AG09319 (cell line): ENCODE measurements at regions not wholly inside any gene's neighbourhood (a gene's known extent, or its start where the extent isn't known, plus 50 kb on each side); places are given as distances from the start of the nearest gene placed in this dataset.
"Not testable (repeated sequence)": the region's sequence is repeated elsewhere in the genome, so short reads cannot be mapped to it uniquely, and the experiment has no call there.

Experiments used
- DNase-seq: peaks from one replicate; pipeline ENCODE4 v3.0.0-alpha.2; 2010; ENCODE audit warnings: low read depth; ENCODE audit errors: extremely low read depth

DNA sequence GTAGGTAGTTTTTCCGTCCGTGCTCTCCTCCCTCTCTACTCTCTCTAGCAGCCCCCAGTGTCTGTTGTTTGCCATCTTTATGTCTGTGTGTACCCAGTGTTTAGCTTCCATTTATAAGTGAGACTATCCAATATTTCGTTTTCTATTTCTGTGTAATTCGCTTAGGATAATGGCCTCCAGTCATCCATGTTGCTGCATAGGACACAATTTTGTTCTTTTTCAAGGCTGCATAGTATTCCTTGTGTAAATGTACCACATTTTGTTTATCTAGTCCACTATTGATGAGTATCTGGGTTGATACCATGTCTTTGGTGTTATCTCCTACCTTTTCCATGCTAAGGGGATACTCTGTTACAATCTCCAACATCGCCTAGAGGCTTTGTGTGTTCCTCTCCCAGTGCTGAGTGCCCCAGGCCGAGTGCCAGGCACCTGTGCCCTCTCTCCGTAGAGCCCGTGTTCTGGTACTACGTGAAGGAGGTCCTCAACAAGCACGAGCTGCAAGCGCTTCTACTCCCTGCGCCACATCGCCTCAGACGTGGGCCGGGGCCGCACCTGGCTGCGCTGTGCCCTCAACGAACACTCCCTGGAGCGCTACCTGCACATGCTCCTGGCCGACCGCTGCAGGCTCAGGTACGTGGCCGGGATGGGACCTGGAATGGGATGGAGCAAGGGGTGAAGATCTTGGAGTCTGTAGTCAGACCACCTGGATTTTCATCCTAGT lies 51.0 kb downstream of the NPIPB11 start:
- not testable (repeated sequence) for DNase-seq

DNA sequence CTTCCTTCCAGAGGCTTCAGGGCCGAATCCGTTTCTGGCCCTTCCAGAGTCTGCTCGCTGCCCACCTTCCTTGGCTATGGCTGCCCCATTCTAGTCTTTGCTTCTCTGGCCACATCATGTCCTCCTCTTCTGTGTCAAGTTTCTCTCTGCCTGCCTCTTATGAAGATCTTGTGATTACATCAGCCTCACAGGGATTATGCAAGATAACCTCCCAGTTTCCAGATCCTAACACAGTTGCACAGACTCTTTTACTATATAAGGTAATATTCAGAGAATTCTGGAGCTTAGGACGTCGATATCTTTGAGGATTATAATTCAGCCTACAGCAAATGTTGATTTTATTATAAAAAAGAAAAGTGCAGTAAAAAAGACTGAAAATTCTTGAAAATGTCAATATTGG lies 52.1 kb downstream of the NPIPB11 start:
- not testable (repeated sequence) for DNase-seq

DNA sequence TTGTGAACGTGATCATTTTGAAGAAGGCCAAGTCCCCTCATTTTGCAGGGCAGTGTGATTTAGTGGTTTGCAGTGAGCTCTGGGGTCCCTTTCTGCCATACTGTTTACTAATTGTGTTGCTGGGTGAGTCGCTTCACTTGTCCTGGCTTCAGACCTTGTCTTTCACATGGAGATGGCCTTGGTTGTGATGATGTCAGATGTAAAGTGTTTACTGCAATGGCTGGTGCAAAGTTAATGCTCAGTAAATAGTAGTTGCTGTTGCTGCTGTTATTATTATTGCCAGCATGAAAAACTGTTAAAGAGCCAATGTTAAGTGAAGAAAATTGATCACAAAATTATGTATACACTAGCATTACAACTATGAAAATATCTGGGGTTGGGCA lies 53.9 kb downstream of the NPIPB11 start:
- DNase-seq = not testable (repeated sequence)

DNA sequence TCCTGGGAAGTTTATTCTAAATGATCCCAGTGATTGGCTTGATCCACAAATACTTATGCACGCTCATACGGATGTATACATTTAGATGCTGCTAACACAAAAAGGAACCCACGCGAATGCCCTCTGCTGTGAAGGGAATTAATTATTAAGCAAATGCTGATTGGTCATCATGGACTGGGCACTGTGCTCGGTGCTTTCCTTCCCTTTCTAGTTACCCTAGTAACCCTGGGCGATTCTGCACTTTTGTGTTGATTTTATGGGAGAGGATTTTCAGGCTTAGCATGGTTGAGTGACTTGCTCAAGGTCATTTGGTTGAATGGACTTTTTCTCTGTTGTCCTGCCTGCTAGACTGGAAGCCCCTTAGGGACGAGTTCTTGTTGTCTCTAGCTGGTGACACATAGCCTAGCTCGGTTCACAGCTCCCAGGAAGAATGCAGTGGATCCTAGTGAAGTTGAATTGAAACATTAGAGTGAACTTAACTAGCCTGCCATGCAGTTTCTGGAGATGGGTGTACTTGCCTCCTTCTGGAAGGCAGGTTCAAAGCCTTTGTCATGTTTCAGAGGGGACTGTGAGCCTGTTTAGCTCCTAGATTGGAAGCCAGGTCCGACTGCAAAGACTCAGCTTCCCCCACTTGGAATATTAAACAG lies 54.4 kb downstream of the NPIPB11 start:
- DNase-seq = not testable (repeated sequence)

DNA sequence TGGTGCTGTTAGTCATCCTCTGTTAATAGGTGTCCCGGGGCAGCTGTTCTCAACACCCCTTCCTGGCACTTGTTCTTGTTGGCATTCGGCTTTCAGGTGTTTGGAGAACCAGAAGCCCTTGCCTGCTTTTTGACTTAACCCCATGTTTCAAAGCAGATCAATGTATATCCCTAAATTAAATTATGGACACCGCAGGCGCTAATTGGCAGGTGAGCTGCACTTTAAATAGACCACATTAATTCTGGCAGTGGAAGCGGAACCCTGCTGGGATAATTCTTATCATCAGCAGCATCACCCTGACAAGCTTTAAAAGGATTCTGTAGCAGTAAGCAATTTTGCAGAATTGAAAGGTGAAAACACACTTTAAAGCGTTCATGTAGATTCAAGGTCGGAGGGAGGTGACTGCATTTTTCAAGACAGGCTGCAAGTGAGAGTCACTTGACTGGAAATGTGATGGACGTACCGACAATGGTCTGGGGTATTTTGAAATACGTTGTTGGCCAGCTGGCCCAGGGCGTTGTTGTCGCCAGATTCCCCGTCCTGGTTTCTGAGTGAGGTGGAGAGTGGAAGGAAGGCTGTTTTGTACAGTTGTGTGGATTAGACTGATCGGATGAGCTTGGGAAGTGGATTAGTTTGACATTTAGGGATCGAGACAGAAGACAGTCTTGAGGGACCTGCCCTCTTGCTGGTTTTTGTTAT lies 55.1 kb downstream of the NPIPB11 start:
- not testable (repeated sequence) for DNase-seq

DNA sequence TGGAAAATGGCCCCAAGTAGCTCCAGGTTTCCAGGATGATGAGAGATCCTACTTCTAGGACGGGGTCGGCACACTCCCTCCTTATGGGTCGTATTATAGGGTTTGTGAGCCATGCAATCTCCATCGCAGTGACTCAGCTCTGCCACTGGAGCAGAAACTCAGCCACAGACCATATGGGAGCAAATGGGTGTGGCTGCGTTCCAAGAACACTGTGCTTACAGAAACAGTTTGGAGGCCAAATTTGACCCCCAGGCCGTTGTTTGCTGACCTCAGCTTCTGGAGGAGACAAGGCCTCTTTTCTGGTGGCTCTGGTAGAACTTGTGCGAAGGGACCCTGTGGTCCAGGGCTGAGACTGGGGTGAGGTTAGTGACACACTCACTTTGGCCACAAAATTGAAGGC lies 56.5 kb downstream of the NPIPB11 start:
- DNase-seq = peak; percentile 78

DNA sequence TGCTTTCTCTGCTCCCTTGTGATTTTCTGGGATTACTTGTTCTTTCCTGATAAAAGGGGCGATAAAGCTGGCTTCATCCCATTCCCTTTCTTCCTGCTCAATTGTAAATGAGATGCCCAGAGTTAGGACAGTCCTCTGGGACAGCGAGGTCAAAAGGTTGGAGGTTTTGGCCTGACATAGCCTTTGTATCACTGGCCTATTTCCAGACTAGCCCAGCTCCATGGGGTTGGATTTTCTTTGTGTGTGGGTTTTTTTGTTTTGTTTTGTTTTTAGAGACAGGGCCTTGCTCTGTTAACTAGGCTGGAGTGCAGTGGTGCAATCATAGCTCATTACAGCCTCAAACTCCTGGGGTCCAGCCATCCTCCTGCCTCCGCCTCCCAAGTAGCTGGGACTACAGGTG lies 57.8 kb downstream of the NPIPB11 start:
- DNase-seq = not testable (repeated sequence)

DNA sequence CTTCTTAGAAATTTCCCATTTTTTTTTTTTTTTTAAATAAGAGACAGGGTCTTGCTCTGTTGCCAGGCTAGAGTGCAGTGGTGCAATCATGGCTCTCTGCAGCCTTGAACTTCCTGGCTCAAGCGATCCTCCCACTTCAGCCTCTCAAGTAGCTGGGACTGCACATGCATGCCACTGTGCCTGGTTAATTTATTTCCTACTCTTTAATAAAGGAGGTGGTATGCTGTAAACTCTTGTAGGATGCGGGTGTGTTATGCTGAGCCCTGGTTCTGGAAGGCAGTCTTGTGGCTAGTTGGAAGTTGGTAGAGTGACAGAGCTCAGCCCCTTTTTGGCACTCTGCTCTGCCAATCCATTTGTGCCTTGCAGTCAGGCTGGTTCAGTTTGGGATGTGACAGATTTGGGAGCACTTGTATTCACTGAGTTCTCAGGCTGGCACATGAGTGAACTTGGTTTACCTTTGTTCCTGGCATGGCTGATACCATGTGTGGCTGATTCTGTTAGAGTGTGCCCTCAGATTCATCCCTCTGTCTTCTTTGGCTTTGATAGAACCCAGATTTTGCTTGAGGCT lies 58.3 kb downstream of the NPIPB11 start:
- not testable (repeated sequence) for DNase-seq

DNA sequence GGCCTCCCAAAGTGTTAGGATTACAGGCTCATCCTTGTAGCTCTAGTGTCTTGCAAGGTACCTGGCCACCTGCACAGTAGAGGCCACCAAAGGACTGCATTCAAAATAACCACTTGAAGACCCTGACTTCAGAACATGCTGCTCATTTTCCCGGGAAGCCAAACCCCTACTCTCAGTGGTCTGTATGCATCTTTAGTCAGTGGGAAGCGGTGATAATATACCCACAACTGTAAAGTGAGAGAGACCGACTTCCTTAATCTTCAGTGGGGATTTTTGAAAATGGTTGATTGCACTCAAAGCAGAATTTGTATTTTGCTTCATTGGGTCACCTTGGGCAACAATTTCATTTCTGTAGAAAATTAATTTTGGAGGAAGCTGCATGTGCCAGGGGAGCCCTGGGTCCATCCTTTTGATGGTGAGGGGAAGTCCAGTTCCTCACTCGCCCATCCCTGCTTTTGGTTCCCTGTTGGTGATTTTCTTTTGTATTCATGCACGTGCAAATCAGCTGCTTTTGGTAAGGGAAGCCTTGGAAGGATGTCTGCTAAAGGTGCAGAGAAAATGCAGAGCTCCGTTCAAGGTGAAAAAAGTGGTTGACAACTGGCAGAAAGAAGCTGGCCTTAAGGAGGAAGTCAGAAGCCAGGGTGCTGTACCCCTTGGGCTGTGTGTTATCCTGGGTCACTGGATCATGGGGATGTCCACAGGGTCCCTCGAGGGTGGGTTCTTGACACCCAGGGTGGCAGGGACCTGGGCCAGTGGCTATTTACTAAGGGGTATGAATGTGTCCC lies 59.5 kb downstream of the NPIPB11 start:
- DNase-seq = not testable (repeated sequence)

DNA sequence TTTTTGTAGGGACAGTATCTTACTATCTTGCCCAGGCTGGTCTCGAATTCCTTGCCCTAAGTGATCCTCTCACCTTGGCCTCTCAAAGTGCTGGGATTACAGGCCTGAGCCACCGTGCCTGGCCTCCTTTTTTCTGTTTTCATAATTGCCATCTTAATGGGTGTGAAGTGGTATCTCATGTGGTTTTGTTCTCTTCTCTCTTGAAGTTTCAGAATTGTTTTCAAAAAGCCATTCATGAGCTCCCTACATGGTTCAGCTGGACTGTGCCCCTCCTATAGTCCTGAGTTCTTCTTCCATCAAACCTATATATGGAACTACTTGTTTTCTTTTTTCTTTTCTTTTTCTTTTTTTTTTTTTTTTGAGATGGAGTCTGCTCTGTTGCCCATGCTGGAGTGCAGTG lies 60.3 kb downstream of the NPIPB11 start:
- not testable (repeated sequence) for DNase-seq

DNA sequence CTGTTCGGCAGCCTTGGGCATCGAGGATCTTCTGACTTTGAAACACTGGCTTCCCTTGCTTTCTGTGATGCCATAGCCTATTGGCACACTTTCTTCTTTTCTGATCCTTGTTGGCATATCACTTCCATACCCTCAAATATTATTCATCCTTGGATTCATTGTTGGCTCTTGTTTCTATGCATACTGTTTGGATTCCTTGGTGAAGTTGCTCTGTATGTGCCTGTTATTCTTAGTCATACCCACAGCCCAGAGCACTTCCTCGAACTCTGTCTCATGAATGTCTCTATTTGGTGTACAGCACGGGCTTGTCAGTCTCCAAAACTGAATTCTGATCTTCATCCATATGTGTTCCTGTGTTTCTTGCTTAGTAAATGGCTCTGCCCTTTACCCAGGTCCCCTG lies 63.6 kb downstream of the NPIPB11 start:
- DNase-seq = not testable (repeated sequence)

DNA sequence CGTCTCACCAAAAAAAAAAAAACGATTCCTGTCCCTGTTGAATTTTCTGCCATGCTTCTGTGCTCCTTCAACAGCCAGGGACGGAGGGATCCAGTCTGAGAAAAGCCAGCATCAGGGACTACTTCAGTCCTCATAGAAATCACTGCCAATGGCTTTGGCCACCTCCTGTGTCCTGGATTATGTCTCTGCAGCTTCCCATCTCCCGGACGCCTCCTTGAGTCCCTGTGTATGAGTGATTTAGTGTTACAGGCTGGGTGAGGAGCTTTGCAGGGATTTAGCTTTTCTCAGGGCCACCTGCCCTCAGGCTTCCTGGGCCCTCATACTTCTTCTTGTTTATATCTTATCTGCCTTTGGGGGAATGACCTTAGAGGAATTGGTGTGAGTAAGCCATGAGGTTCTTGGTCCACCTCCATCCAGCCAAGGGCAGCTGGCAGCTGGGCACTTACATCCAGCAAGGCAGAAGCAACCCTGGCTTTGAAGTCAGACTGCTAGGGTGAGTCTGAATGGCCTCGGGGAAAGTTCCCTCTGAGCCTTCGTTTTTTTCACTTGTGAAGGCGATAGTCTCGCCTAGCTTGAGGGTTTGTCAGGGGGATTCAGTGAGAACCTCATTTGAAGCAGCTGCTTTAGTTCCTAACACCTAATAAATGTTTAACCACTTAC lies 65.6 kb downstream of the NPIPB11 start:
- not testable (repeated sequence) for DNase-seq

DNA sequence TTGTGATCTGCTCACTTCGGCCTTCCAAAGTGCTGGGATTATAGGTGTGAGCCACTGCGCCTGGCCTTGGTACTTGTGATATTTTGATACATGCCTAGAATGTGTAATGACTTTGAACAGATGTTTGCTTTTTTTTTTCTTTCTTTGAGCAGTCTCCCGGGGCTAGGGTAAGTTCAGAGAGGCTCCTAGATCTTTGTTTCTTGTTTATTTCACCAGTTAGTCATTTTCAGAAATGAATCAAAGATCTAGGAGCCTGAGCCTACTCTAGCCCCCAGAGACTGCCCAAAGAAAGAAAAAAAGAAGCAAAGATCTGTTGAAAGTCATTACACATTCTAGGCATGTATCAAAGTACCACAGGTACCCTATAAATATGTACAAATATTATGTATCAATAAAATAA lies 66.3 kb downstream of the NPIPB11 start:
- not testable (repeated sequence) for DNase-seq

DNA sequence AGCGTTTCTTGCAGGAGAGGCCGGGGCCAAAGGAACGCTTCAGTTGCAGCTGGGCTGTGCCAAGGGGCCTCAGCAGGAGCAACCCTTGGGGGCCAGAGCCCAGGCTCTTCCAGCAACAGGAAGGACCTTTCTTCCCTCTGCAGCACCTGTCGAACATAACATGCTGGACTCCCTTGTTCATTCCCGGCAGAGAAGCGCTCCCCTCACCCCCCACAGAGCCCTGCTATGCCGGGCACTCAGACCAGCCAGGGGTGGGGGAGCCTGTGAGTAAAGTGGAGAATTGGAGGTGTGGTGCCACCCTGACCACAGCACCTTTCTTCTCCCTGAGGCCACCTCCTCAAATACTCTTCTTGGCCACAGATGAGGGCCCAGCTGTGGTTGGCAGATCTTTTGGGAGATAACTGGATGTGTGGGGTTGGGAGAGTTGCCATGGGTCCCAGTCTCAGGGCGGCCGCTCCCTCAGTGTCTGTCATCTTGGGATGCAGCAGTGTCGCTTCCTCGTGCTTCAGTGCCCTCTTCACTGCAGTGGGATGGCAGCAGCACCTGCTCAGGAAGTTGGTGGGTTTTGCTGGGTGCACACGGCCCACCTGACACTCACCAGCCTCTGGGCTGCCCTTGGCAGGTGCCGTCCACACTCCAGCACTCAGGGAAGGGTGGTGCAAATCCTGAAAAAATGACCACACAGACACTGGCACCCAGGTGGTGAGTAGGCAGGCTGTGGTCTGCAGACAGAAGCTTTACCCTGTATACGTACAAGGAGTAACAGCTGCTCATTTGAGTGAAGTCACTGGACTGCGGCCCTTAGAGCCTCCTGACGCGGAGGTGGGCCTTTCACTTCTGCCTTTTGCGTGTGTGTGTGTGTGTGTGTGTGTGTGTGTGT lies 67.5 kb downstream of the NPIPB11 start:
- not testable (repeated sequence) for DNase-seq

DNA sequence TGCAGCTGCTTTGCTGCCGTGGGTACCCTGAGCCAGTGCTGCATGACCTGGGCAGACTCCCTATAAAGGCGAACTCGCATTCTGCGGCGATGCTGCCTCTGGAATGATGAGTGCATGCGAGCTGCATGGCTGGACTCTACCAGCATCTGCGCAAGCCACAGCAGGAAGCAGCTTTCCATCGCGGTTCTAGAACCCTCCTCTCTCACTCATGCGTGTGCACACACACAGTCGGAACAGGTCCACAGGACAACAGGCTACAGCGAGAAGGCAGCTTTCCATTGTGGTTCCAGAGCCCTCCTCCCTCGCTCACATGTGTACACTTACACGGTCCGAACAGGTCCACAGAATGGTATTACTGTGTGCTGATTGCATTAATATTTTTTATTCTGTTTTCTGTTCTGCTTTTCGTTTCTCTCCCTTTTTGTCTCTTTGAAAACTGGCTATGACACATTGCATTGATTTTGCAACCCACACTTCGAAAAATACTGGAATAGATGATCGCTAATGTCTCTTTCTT lies 69.1 kb downstream of the NPIPB11 start:
- not testable (repeated sequence) for DNase-seq

DNA sequence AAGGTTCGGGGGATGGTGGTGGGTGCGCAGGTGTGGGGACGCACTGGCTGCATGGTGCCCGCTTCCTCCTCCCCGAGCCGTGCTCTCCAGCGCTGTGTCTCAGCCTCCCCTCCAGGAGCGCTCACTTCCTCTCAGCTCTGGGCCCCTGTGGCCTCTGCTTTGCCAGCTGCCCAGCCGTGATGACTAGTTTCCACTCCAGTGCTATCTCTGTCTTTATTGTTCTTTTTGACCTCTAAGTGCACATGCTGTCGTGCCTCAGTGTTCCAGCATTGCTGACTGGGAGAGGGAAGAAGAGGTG lies 71.0 kb downstream of the NPIPB11 start:
- not testable (repeated sequence) for DNase-seq

DNA sequence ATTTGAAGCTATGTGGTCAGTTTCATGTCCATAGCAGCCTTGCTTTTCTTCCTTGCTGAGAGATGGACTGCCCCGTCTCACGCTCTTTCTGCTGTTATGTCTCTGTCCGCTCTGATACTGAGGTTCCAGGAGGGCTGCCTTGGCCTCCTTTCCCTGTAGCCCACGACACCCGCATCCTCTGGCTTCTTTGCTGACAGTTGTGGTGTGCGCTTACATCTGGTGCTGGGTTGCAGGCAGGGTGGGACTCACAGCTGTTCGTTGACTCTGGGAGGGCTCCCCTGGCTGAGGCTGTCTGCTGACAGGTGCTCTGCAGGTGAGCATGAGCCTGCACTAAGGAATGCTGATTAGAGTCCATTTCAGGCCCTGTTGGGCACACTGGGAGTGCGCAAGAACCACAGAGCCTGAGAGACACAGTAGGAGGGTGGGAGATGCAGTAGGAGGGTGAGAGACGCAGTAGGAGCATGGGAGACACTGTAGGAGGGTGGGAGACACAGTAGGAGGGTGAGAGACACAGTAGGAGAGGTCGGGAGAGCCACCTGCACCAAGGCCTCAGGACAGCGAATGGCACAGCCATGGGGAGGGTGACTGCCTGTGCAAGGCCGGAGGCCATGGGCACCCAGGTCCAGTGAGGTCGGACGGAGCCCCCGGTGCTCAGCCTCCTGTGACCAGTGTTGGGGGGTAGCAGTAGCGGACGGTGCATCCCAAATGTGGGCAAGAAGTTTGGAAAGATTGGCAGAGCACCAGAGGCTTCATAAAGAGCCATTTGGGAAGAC lies 71.5 kb downstream of the NPIPB11 start:
- not testable (repeated sequence) for DNase-seq

DNA sequence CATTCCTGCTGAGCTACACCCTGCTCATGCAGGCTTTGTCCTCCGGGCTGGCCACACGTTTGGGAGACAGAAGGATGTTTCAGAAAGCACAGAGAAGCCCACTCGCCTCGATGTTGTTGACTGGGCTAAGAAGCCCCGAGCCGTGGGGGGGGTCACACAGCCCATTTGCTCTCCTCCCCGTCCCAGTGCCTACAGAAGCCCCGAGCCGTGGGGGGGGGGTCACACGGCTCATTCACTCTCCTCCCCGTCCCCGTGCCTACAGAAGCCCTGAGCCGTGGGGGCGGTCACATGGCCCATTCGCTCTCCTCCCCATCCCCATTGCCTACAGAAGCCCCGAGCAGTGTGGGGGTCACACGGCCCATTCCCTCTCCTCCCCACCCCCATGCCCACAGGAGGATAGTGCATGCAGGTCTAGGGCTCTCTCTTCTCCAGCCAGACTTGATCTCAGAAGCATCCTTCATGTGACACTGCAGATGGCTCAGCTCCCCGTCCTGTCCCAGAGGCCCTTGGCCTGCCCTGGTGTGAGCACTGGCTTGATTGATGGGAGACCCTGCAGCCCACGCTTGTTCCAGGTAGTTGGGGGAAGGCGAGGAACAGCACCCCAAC lies 72.9 kb downstream of the NPIPB11 start:
- DNase-seq = not testable (repeated sequence)
